ENCODE measurements at regions not wholly inside any gene's neighbourhood (a gene's known extent, or its start where the extent isn't known, plus 50 kb on each side); places are given as distances from the start of the nearest gene placed in this dataset.
"Not testable (repeated sequence)": the region's sequence is repeated elsewhere in the genome, so short reads cannot be mapped to it uniquely, and the experiment has no call there.

GRCh38 chr7:92904244-92905131 lies 68.1 kb upstream of the CDK6 start:
- no peaks in the 10 kb centered on the region for H3K4me1 ChIP-seq
- DNase-seq (no peak), ATAC-seq (peak in 1 of 4 donors; percentile 54), FAIRE-seq (no peak)
- 63 to 75% methylated on average over 7 of the region's 7 CpGs for WGBS, 2 donors
- no peaks in the 10 kb centered on the region for H3K9me3 ChIP-seq
- H3K27me3 ChIP-seq: no peaks in the 10 kb centered on the region
- TF ChIP-seq CTCF (IDR thresholded peaks at IDR 0.05): no peak
- H3K27ac ChIP-seq: no peak overlapping the region
- H3K4me3 ChIP-seq: no peak overlapping the region
- no peaks in the 10 kb centered on the region for H3K36me3 ChIP-seq
- intact Hi-C loops (cut with DNase I): no loop called here

- ATAC-seq (no peak), FAIRE-seq (no peak), DNase-seq (no peak)
- no peak for TF ChIP-seq CTCF (IDR thresholded peaks at IDR 0.05)
- Histone ChIP-seq H3K4me1 (no peaks in the 10 kb centered on the region), H3K36me3 (no peaks in the 10 kb centered on the region), H3K27me3 (no peaks in the 10 kb centered on the region), H3K9me3 (no peaks in the 10 kb centered on the region), H3K27ac (no peak overlapping the region), H3K4me3 (no peak overlapping the region)
- 53 to 67% methylated on average over 5 of the region's 5 CpGs for WGBS, 2 donors
- intact Hi-C loops (cut with DNase I): no loop called here
These were observed 62.4 kb upstream of the CDK6 start for GRCh38 chr7:92898798-92899197.

GRCh38 chr7:92894857-92895256 lies 58.5 kb upstream of the CDK6 start:
- H3K4me3 ChIP-seq; H3K4me1 ChIP-seq; DNase-seq; H3K27me3 ChIP-seq; ATAC-seq; H3K9me3 ChIP-seq; FAIRE-seq; H3K27ac ChIP-seq; H3K36me3 ChIP-seq; intact Hi-C loops (cut with DNase I): not testable (repeated sequence)
- 51 to 71% methylated on average over 2 of the region's 2 CpGs for WGBS, 2 donors

- TF ChIP-seq CTCF (IDR thresholded peaks at IDR 0.05): no peak
- WGBS, 2 donors: 92 to 93% methylated on average over 3 of the region's 3 CpGs
- no peaks in the 10 kb centered on the region for H3K9me3 ChIP-seq
- no peaks in the 10 kb centered on the region for H3K36me3 ChIP-seq
- FAIRE-seq (no peak), ATAC-seq (no peak), DNase-seq (peak in 1 of 6 donors; percentile 22)
- no peaks in the 10 kb centered on the region for H3K4me1 ChIP-seq
- intact Hi-C loops (cut with DNase I): no loop called here
- H3K27ac ChIP-seq: no peak overlapping the region
- H3K27me3 ChIP-seq: no peaks in the 10 kb centered on the region
- no peak overlapping the region for H3K4me3 ChIP-seq
These were observed 52.7 kb upstream of the CDK6 start for GRCh38 chr7:92889081-92889480.
